ENCODE measurements at regions not wholly inside any gene's neighbourhood (a gene's known extent, or its start where the extent isn't known, plus 50 kb on each side); places are given as distances from the start of the nearest gene placed in this dataset.

GRCh38 chr2:160910681-160911080 lies 249.5 kb upstream of the TANK start:
- intact Hi-C loops (cut with DNase I): no loop called here
- Histone ChIP-seq H3K9me3 (ENCODE audit: control insufficient read depth in 2 of 3, insufficient read depth in 1 of 3, low read length in 3 of 3) (peaks cover 0 to 1% (median 0%) of the 10 kb centered on the region in 3 donors), H3K27me3 (ENCODE audit: control insufficient read depth, insufficient read depth, low read length) (no peaks in the 10 kb centered on the region), H3K4me3 (ENCODE audit: low read length in 3 of 3) (no peak overlapping the region), H3K27ac (ENCODE audit: low read depth in 2 of 2, low read length in 2 of 2) (no peak overlapping the region), H3K4me1 (ENCODE audit: control insufficient read depth in 2 of 3, insufficient read depth in 2 of 3, low read depth in 1 of 3, low read length in 3 of 3) (peaks cover 0 to 10% (median 0%) of the 10 kb centered on the region in 3 donors), H3K9ac (ENCODE audit: low read length in 3 of 3) (no peak overlapping the region), H3K36me3 (ENCODE audit: control insufficient read depth in 2 of 3, insufficient read depth in 3 of 3, low read length in 3 of 3) (no peaks in the 10 kb centered on the region)
- FAIRE-seq (no peak), DNase-seq (peak in 2 of 5 donors; percentile 29 to 68)
- no peak for TF ChIP-seq CTCF (IDR thresholded peaks at IDR 0.05; ENCODE audit: borderline replicate concordance, extremely low read depth, insufficient read depth)

GRCh38 chr2:160911258-160911657 lies 249.0 kb upstream of the TANK start:
- TF ChIP-seq CTCF (IDR thresholded peaks at IDR 0.05; ENCODE audit: borderline replicate concordance, extremely low read depth, insufficient read depth): no peak
- H3K27ac ChIP-seq (ENCODE audit: low read depth in 2 of 2, low read length in 2 of 2): no peak overlapping the region
- peaks cover 0 to 10% (median 0%) of the 10 kb centered on the region in 3 donors for H3K4me1 ChIP-seq (ENCODE audit: control insufficient read depth in 2 of 3, insufficient read depth in 2 of 3, low read depth in 1 of 3, low read length in 3 of 3)
- FAIRE-seq: no peak
- no peak overlapping the region for H3K9ac ChIP-seq (ENCODE audit: low read length in 3 of 3)
- no peaks in the 10 kb centered on the region for H3K9me3 ChIP-seq (ENCODE audit: control insufficient read depth in 2 of 3, insufficient read depth in 1 of 3, low read length in 3 of 3)
- H3K27me3 ChIP-seq (ENCODE audit: control insufficient read depth, insufficient read depth, low read length): no peaks in the 10 kb centered on the region
- H3K36me3 ChIP-seq (ENCODE audit: control insufficient read depth in 2 of 3, insufficient read depth in 3 of 3, low read length in 3 of 3): no peaks in the 10 kb centered on the region
- no peak for DNase-seq
- no peak overlapping the region for H3K4me3 ChIP-seq (ENCODE audit: low read length in 3 of 3)
- intact Hi-C loops (cut with DNase I): no loop called here

- no peaks in the 10 kb centered on the region for H3K27me3 ChIP-seq (ENCODE audit: control insufficient read depth, insufficient read depth, low read length)
- no peaks in the 10 kb centered on the region for H3K36me3 ChIP-seq (ENCODE audit: control insufficient read depth in 2 of 3, insufficient read depth in 3 of 3, low read length in 3 of 3)
- DNase-seq (no peak), FAIRE-seq (no peak)
- H3K4me1 ChIP-seq (ENCODE audit: control insufficient read depth in 2 of 3, insufficient read depth in 2 of 3, low read depth in 1 of 3, low read length in 3 of 3): peaks cover 0 to 10% (median 0%) of the 10 kb centered on the region in 3 donors
- no peak overlapping the region for H3K9ac ChIP-seq (ENCODE audit: low read length in 3 of 3)
- H3K27ac ChIP-seq (ENCODE audit: low read depth in 2 of 2, low read length in 2 of 2): no peak overlapping the region
- no peak overlapping the region for H3K4me3 ChIP-seq (ENCODE audit: low read length in 3 of 3)
- TF ChIP-seq CTCF (IDR thresholded peaks at IDR 0.05; ENCODE audit: borderline replicate concordance, extremely low read depth, insufficient read depth): no peak
- intact Hi-C loops (cut with DNase I): no loop called here
- H3K9me3 ChIP-seq (ENCODE audit: control insufficient read depth in 2 of 3, insufficient read depth in 1 of 3, low read length in 3 of 3): no peaks in the 10 kb centered on the region
Observed at GRCh38 chr2:160912276-160912675, 248.0 kb upstream of the TANK start.

- peaks cover 0 to 10% (median 0%) of the 10 kb centered on the region in 3 donors for H3K4me1 ChIP-seq (ENCODE audit: control insufficient read depth in 2 of 3, insufficient read depth in 2 of 3, low read depth in 1 of 3, low read length in 3 of 3)
- no peak for DNase-seq
- no peak for FAIRE-seq
- H3K9ac ChIP-seq (ENCODE audit: low read length in 3 of 3): no peak overlapping the region
- intact Hi-C loops (cut with DNase I): no loop called here
- no peak overlapping the region for H3K27ac ChIP-seq (ENCODE audit: low read depth in 2 of 2, low read length in 2 of 2)
- H3K9me3 ChIP-seq (ENCODE audit: control insufficient read depth in 2 of 3, insufficient read depth in 1 of 3, low read length in 3 of 3): no peaks in the 10 kb centered on the region
- no peak for TF ChIP-seq CTCF (IDR thresholded peaks at IDR 0.05; ENCODE audit: borderline replicate concordance, extremely low read depth, insufficient read depth)
- no peak overlapping the region for H3K4me3 ChIP-seq (ENCODE audit: low read length in 3 of 3)
- no peaks in the 10 kb centered on the region for H3K27me3 ChIP-seq (ENCODE audit: control insufficient read depth, insufficient read depth, low read length)
- H3K36me3 ChIP-seq (ENCODE audit: control insufficient read depth in 2 of 3, insufficient read depth in 3 of 3, low read length in 3 of 3): no peaks in the 10 kb centered on the region
Observed at GRCh38 chr2:160913323-160913722, 246.9 kb upstream of the TANK start.
